Testis (tissue), 2 donors: ENCODE measurements at regions not wholly inside any gene's neighbourhood (a gene's known extent, or its start where the extent isn't known, plus 50 kb on each side); places are given as distances from the start of the nearest gene placed in this dataset.

Experiments
- CTCF ChIP-seq, 3 experiments: fragments of 450-650 bp in 2 of 3; fragments of 200-600 bp in 1 of 3; sonication (generic) in 1 of 3; IDR thresholded peaks; one replicate each; pipeline ENCODE4 v1.5.1; 2016 to 2019; ENCODE audit warnings: antibody characterized with exemption in 3 of 3, mild to moderate bottlenecking in 2 of 3, moderate library complexity in 1 of 3
- POLR2A ChIP-seq: fragments of 450-650 bp; IDR thresholded peaks from one replicate; pipeline ENCODE4 v1.6.1; 2017; ENCODE audit warnings: antibody characterized with exemption, mild to moderate bottlenecking, moderate library complexity

DNA sequence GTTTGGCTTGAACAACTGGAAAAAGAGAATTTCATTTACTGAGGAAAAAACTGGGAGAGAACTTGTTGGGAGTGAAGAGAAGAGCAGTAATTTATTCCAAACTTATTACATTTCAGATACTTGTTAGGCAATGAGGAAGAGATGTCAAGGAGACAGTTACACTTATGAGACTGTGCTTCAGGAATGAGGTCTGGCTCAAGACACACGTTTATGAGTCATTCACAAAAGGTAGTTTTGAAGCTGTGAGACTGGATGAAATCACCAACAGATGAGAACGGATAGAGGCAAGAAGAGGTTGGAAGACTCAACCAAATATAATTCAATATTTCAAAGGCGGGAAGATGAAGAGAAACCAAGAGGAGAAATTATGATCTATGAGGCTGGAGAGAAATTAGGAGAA, 70.6 kb upstream of the DEFB112 start:
- TF ChIP-seq CTCF (IDR thresholded peaks at IDR 0.05): no peak
- TF ChIP-seq POLR2A: no peak
